Caco-2 (cell line): ENCODE measurements at regions not wholly inside any gene's neighbourhood (a gene's known extent, or its start where the extent isn't known, plus 50 kb on each side); places are given as distances from the start of the nearest gene placed in this dataset.

ENCODE experiments used
- BruUV-seq: library from RNA; stranded (reverse); fragments of 400-500 nt; replicated peaks from 2 replicates; lab custom pipeline; 2021; lab: Mats Ljungman, UMichigan
- CTCF ChIA-PET: fragments of 300-600 bp; sonication (Branson Sonifier 250); formaldehyde crosslinking; loops from one replicate; lab custom pipeline; 2022; ENCODE audit warnings: antibody characterized with exemption; lab: Charles Lee
- POLR2A ChIA-PET: fragments of 300-600 bp; sonication (Branson Sonifier 250); formaldehyde crosslinking; loops from one replicate; lab custom pipeline; 2022; ENCODE audit warnings: antibody characterized with exemption; lab: Charles Lee
- DNase-seq, 2 experiments: peaks; one replicate each; pipeline versions ENCODE4 v3.0.0 to v3.0.0-alpha.2; 2020 to 2022
- H3K27me3 ChIP-seq: replicated peaks from 2 replicates; pipeline ENCODE4 v1.6.0; 2011; ENCODE audit warnings: low read length; ENCODE audit not compliant: control insufficient read depth, insufficient read depth
- H3K36me3 ChIP-seq: 2 replicates; pipeline ENCODE4 v1.5.1; 2011; ENCODE audit warnings: low read length; ENCODE audit not compliant: control insufficient read depth, insufficient read depth
- H3K4me1 ChIP-seq: fragments of 250-450 bp; sonication (Bioruptor Pico); 2 replicates; pipeline ENCODE4 v1.5.1; 2020; ENCODE audit warnings: mild to moderate bottlenecking
- H3K4me3 ChIP-seq: 2 replicates; pipeline ENCODE4 v1.5.1; 2011; ENCODE audit warnings: low read depth, mild to moderate bottlenecking, control low read depth, low read length
- H3K9me3 ChIP-seq: fragments of 250-450 bp; sonication (Bioruptor Pico); 2 replicates; pipeline ENCODE4 v1.5.1; 2020; ENCODE audit warnings: mild to moderate bottlenecking, moderate library complexity
- H3K27ac Mint-ChIP-seq: one replicate; pipeline ENCODE4 v1.8.0; 2022; ENCODE audit warnings: mixed read lengths; ENCODE audit not compliant: unreplicated experiment
- H3K27me3 Mint-ChIP-seq: one replicate; pipeline ENCODE4 v1.8.0; 2022; ENCODE audit warnings: mixed read lengths; ENCODE audit not compliant: insufficient read depth, unreplicated experiment
- H3K36me3 Mint-ChIP-seq: one replicate; pipeline ENCODE4 v1.8.0; 2022; ENCODE audit warnings: mild to moderate bottlenecking, mixed read lengths; ENCODE audit not compliant: insufficient read depth, unreplicated experiment
- H3K4me1 Mint-ChIP-seq: one replicate; pipeline ENCODE4 v1.8.0; 2022; ENCODE audit warnings: low read depth, mixed read lengths; ENCODE audit not compliant: unreplicated experiment
- H3K4me3 Mint-ChIP-seq: one replicate; pipeline ENCODE4 v1.8.0; 2022; ENCODE audit warnings: mild to moderate bottlenecking, moderate library complexity, mixed read lengths; ENCODE audit not compliant: unreplicated experiment
- H3K9me3 Mint-ChIP-seq: one replicate; pipeline ENCODE4 v1.8.0; 2022; ENCODE audit warnings: mixed read lengths; ENCODE audit not compliant: unreplicated experiment
- CTCF ChIP-seq, 2 experiments: fragments of 200-600 bp in 1 of 2; IDR thresholded peaks; 1 replicate in 1 of 2; 2 replicates in 1 of 2; pipeline versions ENCODE4 v1.5.1 to v1.8.0; 2011 to 2022; ENCODE audit warnings: antibody characterized with exemption in 1 of 2, control low read depth in 1 of 2, inconsistent platforms in 1 of 2, low read depth in 1 of 2, low read length in 1 of 2, mild to moderate bottlenecking in 1 of 2, moderate library complexity in 1 of 2; ENCODE audit not compliant: insufficient read depth in 1 of 2, severe bottlenecking in 1 of 2, unreplicated experiment in 1 of 2
- intact Hi-C: fragments of 100-400 bp; cut with micrococcal nuclease; formaldehyde crosslinking; loops from one replicate; pipeline ENCODE4 v1.10.0; 2022; ENCODE audit not compliant: unreplicated experiment

GRCh38 chr6:156497618-156498017 is 279.6 kb upstream of the ARID1B start:
- no peaks in the 10 kb centered on the region for H3K36me3 ChIP-seq
- POLR2A ChIA-PET: no interaction called here
- Mint-ChIP-seq H3K4me1 (no peaks in the 10 kb centered on the region), H3K36me3 (no peaks in the 10 kb centered on the region), H3K9me3 (peaks cover 10% of the 10 kb centered on the region), H3K27ac (no peak overlapping the region), H3K4me3 (no peak overlapping the region), H3K27me3 (peaks cover 18% of the 10 kb centered on the region)
- DNase-seq: no peak
- no peak overlapping the region for H3K4me3 ChIP-seq
- no peaks in the 10 kb centered on the region for H3K27me3 ChIP-seq
- H3K9me3 ChIP-seq: no peaks in the 10 kb centered on the region
- intact Hi-C loops: no loop called here
- no peaks in the 10 kb centered on the region for H3K4me1 ChIP-seq
- no TSS peak for BruUV-seq
- CTCF ChIA-PET: no interaction called here
- no peak for TF ChIP-seq CTCF (IDR thresholded peaks at IDR 0.05; ENCODE audit: insufficient read depth in 1 of 2, low read depth in 1 of 2, low read length in 1 of 2, severe bottlenecking in 1 of 2, unreplicated experiment in 1 of 2)

GRCh38 chr6:156487877-156488276 is 289.3 kb upstream of the ARID1B start:
- H3K27me3 Mint-ChIP-seq: peaks cover 3% of the 10 kb centered on the region
- H3K27ac Mint-ChIP-seq: no peak overlapping the region
- Histone ChIP-seq H3K4me1 (no peaks in the 10 kb centered on the region), H3K27me3 (no peaks in the 10 kb centered on the region), H3K4me3 (no peak overlapping the region), H3K36me3 (no peaks in the 10 kb centered on the region), H3K9me3 (no peaks in the 10 kb centered on the region)
- H3K4me3 Mint-ChIP-seq: no peak overlapping the region
- H3K36me3 Mint-ChIP-seq: no peaks in the 10 kb centered on the region
- POLR2A ChIA-PET: no interaction called here
- BruUV-seq: no TSS peak
- intact Hi-C loops: no loop called here
- peaks cover 8% of the 10 kb centered on the region for H3K9me3 Mint-ChIP-seq
- CTCF ChIA-PET: no interaction called here
- no peak for TF ChIP-seq CTCF (IDR thresholded peaks at IDR 0.05; ENCODE audit: insufficient read depth in 1 of 2, low read depth in 1 of 2, low read length in 1 of 2, severe bottlenecking in 1 of 2, unreplicated experiment in 1 of 2)
- no peaks in the 10 kb centered on the region for H3K4me1 Mint-ChIP-seq
- DNase-seq: no peak

GRCh38 chr6:156485150-156485549 is 292.0 kb upstream of the ARID1B start:
- intact Hi-C loops: no loop called here
- peaks cover 8% of the 10 kb centered on the region for H3K9me3 Mint-ChIP-seq
- no peaks in the 10 kb centered on the region for H3K9me3 ChIP-seq
- POLR2A ChIA-PET: no interaction called here
- H3K27me3 ChIP-seq: no peaks in the 10 kb centered on the region
- CTCF ChIA-PET: no interaction called here
- H3K36me3 ChIP-seq: no peaks in the 10 kb centered on the region
- peaks cover 3% of the 10 kb centered on the region for H3K27me3 Mint-ChIP-seq
- TF ChIP-seq CTCF (IDR thresholded peaks at IDR 0.05; ENCODE audit: insufficient read depth in 1 of 2, low read depth in 1 of 2, low read length in 1 of 2, severe bottlenecking in 1 of 2, unreplicated experiment in 1 of 2): no peak
- no peak overlapping the region for H3K4me3 ChIP-seq
- H3K36me3 Mint-ChIP-seq: no peaks in the 10 kb centered on the region
- DNase-seq: no peak
- no peaks in the 10 kb centered on the region for H3K4me1 Mint-ChIP-seq
- no TSS peak for BruUV-seq
- no peak overlapping the region for H3K4me3 Mint-ChIP-seq
- no peaks in the 10 kb centered on the region for H3K4me1 ChIP-seq
- no peak overlapping the region for H3K27ac Mint-ChIP-seq
